CD4-positive, alpha-beta T cell treated with Interleukin-1 beta for 1 hour (primary cell): ENCODE measurements at regions not wholly inside any gene's neighbourhood (a gene's known extent, or its start where the extent isn't known, plus 50 kb on each side); places are given as distances from the start of the nearest gene placed in this dataset.
"Not testable (repeated sequence)": the region's sequence is repeated elsewhere in the genome, so short reads cannot be mapped to it uniquely, and the experiment has no call there.

Experiments
- DNase-seq, 2 donors: peaks; one replicate each; pipeline ENCODE4 v3.0.0-alpha.2; 2020 to 2022

DNA sequence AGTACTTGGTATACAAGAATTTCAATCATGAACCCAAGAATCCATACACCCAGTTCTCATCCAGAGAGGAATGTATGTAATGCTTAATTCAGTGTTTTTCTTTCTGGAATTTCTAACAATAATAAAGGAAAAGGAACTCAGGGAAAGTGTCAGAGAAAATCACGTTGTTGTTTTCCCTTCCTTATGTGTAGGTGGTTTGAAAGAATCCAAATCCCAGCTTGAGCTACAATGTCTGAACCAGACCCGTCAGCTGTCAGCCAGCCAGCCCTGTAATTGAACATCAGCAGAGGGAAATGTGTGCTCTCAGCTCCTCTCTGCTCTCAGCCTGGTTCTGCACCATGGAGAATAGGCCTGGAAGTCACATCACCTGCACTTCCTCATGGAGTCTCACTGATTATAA is 126.5 kb downstream of the TMEM30B start:
- DNase-seq, result no peak

- no peak for DNase-seq
Observed at GRCh38 chr14:61153914-61154545, 127.1 kb downstream of the TMEM30B start.

DNA sequence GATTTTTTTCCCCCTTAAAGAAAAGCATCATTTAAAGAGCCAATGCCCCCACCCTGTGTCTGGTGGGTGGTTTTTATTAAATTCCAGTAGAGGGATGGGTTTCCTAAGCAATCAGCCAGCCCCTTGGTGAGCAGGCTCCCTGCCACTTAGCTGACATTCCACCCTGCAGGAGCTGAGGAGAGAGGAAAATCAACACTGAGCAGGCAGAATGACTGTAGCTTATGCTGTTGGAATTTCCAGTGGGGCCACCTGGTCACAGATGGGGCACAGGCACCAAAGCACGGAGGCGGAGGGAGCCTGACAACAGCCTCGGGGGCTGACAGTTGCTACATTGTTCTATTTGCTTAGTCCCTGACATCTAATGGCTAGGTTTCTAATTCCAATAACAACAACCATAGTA is 127.7 kb downstream of the TMEM30B start:
- DNase-seq, result no peak

DNA sequence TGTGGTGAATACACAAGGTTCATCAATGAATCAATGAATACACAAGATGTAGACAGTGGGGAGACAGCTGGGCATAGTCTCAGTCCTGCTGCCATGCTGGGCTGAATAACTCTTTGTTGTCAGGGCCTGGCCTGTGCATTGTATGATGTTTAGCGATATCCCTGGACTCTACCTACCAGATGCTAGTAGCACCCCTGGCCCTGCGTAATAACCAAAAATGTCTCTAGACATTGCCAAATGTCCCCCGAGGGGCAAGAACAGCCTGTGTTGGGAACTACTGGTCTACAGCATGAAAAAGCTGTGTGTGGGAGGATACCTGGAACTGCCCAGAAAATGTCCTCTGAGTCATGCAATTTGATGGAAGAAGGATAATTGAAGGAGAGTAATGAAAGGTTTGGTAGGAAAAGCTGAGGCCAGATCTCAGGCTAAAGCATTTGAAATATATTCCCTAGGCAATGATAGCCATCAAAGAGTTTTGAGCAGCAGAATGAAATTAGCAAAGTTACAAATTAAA is 128.2 kb downstream of the TMEM30B start:
- no peak for DNase-seq

- DNase-seq, result no peak
Observed at GRCh38 chr14:61151251-61151650, 129.9 kb downstream of the TMEM30B start.

GRCh38 chr14:61150851-61151250 is 130.3 kb downstream of the TMEM30B start:
- no peak for DNase-seq

- no peak for DNase-seq
Observed at GRCh38 chr14:61149896-61150295, 131.2 kb downstream of the TMEM30B start.

DNA sequence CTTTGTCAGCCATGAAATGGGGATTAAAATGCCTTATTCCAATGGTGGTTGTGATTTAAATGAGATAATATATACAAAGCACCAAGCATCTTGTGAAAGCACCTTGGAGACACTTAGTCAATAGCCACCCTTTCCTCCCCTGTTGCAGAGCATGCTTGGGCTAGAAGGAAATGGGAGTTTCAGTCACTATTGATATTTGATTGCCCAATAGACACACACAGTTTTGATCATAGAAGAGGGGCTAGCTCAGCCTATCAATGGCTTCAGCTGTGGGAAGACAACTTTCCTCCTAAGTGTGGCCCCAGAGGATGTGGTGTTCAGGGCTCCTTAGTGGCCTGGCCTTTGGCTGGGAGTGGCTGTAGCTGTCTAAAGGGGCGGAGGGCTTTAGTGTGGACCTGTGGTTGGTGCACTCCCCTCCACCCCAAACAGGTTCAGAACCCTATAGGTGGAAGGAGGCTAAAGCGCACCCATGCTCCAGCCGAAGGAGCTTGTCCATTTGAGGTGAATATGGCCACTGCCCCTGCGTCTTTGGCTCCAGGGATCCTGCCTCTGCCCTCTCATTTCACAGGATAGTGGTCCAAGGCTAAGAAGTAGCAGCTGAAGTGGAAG is 132.3 kb downstream of the TMEM30B start:
- no peak for DNase-seq

DNA sequence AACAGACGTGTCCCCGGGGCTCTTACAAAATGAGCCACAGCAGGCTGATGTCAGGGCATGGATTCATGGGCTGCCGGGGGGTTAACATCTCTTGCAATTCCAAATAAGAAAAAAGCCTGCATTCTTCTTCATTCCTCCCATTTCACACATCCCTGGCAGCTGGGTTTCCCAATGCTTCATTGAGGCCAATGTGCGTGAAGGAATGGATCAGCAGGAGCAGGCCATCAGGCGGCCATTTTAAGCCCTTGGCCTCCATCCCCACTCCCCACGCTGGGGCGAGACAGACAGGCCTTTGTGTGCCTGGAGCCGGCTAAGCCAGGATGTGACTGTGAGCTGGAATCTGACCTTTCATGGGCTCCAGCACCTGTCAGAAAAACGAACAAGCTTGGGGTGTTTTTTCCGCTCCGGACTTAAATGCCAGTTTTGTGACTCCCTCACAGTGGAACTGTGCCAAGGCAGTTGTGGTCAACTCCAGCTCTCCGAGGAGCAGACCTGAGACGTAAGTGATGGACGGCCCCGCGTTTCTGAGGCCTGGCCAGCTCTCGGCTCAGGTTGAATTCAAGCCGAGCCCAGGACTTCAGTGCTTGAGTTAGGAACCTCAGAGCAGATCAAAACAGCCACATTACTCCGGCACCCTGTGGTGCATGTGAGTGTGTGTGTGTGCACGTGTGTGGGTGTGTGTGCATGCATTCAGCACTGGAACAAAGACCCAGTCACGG is 133.1 kb downstream of the TMEM30B start:
- DNase-seq, result no peak

DNA sequence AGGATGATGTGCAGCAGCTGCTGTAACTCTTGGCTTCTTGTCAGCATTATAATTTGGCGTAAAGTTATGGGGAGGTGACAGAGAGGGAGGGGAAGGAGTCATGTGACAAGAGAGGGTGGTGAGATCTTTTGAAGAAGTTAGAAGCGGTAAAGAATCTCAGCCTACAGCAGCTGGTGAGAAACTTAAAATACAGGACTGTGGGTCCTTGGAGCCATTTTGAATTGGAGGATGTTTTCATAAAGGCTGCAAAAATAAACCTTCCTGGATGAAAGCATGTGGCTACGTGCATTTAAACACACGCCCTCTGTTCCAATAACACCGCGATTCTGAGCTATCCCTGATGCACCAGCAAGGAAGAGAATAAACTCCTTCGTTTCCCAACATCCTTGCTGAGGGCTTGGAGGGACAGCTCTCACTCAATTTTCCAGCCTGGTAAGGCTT is 133.7 kb downstream of the TMEM30B start:
- DNase-seq, result no peak

DNA sequence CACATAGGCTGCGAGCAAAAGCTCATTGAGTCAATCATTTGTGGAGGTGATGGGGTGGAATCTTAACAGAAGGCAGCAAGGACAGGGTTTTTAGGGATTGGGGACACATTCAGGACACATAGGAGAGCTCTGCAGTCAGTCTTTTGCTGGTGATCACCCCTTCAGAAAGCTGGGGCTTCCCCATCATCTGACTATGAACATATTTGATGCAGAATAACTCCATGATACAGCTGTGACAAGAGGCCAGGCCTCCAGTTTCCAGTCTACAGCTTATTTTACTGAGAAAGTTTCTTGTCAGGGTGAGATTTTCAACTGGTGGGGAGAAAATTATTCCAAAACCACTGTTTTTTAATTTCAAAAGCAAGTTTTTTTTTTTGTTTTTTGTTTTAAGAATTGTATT is 134.2 kb downstream of the TMEM30B start:
- no peak for DNase-seq

DNA sequence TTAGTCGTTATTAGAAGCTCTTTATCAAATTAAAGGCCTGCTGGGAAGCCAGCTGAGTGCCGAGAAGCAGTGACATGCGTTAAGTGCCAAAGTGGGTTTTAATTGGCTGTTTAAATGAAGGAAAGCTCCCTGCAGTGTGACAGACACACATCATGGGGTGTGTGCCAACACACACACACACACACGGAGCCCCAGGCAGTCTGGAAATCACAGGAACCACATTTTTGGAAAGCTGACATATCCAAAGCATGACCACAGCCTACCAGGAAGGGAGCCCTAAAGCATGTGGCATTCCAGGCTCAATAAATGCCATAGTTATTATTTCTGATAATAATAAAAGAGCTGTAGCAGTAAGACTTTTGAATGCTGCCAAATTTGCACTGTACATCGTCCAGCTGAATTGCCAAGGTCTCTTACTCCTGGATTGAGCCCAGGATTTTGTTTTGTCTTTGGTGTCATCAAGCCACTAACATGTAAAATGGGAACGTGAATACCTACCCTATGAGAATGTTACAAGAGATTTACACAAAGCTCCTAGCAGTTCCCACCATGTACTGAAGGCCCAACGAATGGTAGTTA is 135.1 kb downstream of the TMEM30B start:
- no peak for DNase-seq

- DNase-seq, result no peak
Observed at GRCh38 chr14:61145034-61145902, 135.9 kb downstream of the TMEM30B start.

DNA sequence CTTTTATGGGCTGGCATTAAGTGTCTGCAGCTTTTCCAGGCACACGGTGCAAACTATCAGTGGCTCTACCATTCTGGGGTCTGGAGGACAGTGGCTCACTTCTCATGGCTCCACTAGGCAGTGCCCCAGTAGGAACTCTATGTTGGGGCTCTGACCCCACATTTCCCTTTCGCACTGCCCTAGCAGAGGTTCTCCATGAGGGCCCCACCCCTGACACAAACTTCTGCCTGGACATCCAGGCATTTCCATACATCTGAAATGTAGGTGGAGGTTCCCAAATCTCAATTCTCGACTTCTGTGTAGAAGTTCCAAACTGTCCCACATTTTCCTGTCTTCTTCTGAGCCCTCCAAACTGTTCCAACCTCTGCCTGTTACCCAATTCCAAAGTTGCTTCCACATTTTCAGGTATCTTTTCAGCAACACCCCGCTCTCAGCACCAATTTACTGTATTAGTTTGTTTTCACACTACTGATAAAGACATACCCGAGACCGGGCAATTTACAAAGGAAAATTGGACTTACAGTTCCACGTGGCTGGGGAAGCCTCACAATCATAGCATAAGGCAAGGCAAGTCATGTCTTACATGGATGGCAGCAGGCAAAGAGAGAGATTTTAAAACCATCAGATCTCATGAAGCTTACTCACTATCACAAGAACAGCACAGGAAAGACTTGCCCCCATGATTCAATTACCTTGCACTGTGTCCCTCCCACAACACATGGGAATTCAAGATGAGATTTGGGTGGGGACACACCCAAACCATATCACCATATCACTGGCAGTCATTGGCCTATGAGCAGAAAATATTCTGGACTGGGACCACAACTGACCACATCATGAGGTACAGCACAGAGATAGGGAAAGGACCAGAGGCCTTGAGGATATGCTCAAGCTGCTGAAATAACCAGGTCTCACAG is 136.8 kb downstream of the TMEM30B start:
- not testable (repeated sequence) for DNase-seq

GRCh38 chr14:61140872-61141271 is 140.3 kb downstream of the TMEM30B start:
- no peak for DNase-seq

GRCh38 chr14:61140271-61140670 is 140.9 kb downstream of the TMEM30B start:
- no peak for DNase-seq

DNA sequence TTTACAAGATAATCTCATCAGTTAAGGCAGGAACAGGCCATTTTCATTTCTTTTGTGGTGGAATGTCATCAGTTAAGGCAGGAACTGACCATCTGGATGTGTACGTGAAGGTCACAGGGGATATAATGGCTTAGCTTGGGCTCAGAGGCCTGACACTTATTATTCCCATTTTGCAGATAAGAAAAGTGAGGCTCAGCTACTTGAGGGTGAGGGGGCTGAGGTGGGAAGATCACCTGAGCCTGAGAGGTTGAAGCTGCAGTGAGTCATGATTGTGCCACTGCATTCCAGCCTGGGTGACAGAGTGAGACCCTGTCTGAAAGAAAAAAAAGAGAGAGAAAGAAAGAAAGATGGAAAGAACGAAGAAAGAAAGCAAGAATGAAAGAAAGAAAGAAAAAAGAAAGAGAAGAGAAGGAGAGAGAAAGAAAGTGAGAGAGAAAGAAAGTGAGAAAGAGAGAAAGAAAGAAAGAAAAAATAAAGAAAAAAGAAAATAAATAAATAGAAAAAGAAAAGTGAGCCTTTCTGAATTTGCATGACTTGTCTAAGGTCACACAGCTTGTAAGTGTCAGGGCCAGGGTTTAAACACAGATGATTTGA is 142.0 kb downstream of the TMEM30B start:
- DNase-seq, result no peak

GRCh38 chr14:61132894-61133293 is 148.2 kb downstream of the TMEM30B start:
- no peak for DNase-seq

GRCh38 chr14:61132336-61132735 is 148.8 kb downstream of the TMEM30B start:
- no peak for DNase-seq

- no peak for DNase-seq
Observed at GRCh38 chr14:61130512-61131260, 149.6 kb downstream of the SLC38A6 start.
